Astrocyte (in vitro differentiated cells and primary cell): ENCODE measurements at regions not wholly inside any gene's neighbourhood (a gene's known extent, or its start where the extent isn't known, plus 50 kb on each side); places are given as distances from the start of the nearest gene placed in this dataset.
"Not testable (repeated sequence)": the region's sequence is repeated elsewhere in the genome, so short reads cannot be mapped to it uniquely, and the experiment has no call there.

Experiments used
- CTCF ChIP-seq: IDR thresholded peaks from 2 replicates; pipeline ENCODE4 v1.5.1; 2011; ENCODE audit warnings: low read depth, mild to moderate bottlenecking, inconsistent platforms, low read length, moderate library complexity; ENCODE audit not compliant: insufficient read depth
- EZH2 ChIP-seq: IDR thresholded peaks from 2 replicates; pipeline ENCODE4 v1.6.1; 2012; ENCODE audit warnings: mild to moderate bottlenecking, low read length, inconsistent platforms; ENCODE audit not compliant: insufficient read depth

GRCh38 chr10:118420049-118420448 is 77.9 kb upstream of the FAM204A start:
- not testable (repeated sequence) for TF ChIP-seq CTCF, EZH2
